Suprapubic skin (tissue), 3 donors: ENCODE measurements at regions not wholly inside any gene's neighbourhood (a gene's known extent, or its start where the extent isn't known, plus 50 kb on each side); places are given as distances from the start of the nearest gene placed in this dataset.

ENCODE experiments used
- EP300 ChIP-seq: sonication (generic); formaldehyde crosslinking; IDR thresholded peaks from one replicate; pipeline ENCODE4 v1.6.1; 2017; ENCODE audit warnings: antibody characterized with exemption
- POLR2A ChIP-seq, 2 donors: fragments of 450-650 bp; IDR thresholded peaks; one replicate each; pipeline ENCODE4 v1.6.1; 2017; ENCODE audit warnings: antibody characterized with exemption in 2 of 2, mild to moderate bottlenecking in 2 of 2, moderate library complexity in 2 of 2
- TF ChIP-seq, protein P1 (sequence below), 2 donors: fragments of 200-600 bp in 1 of 2; fragments of 450-650 bp in 1 of 2; sonication (generic) in 1 of 2; IDR thresholded peaks; one replicate each; pipeline ENCODE4 v1.5.1; 2016 to 2019; ENCODE audit warnings: antibody characterized with exemption in 2 of 2, mild to moderate bottlenecking in 1 of 2, moderate library complexity in 1 of 2

DNA sequence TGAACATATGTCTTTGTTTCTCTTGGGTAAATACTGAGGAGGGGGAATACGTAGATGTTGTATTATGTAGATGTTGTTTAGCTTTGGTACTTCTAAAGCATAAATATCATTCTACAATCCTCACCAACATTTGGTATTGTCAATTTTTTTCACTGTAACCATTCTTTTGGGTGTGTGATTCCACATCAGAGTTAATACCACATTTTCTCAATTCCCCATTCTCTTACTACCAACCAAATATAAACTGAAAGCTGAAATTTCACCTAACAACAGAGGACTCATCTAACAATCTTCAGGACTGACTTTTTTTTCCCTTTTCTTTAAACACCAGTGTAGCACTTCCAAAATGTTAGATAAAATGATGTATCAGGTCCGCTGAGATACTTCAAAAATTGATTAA, 120.7 kb upstream of the RIOK3 start:
- TF ChIP-seq EP300 (no peak), POLR2A (IDR thresholded peaks at IDR 0.05) (no peak)
- TF ChIP-seq, protein P1, sequence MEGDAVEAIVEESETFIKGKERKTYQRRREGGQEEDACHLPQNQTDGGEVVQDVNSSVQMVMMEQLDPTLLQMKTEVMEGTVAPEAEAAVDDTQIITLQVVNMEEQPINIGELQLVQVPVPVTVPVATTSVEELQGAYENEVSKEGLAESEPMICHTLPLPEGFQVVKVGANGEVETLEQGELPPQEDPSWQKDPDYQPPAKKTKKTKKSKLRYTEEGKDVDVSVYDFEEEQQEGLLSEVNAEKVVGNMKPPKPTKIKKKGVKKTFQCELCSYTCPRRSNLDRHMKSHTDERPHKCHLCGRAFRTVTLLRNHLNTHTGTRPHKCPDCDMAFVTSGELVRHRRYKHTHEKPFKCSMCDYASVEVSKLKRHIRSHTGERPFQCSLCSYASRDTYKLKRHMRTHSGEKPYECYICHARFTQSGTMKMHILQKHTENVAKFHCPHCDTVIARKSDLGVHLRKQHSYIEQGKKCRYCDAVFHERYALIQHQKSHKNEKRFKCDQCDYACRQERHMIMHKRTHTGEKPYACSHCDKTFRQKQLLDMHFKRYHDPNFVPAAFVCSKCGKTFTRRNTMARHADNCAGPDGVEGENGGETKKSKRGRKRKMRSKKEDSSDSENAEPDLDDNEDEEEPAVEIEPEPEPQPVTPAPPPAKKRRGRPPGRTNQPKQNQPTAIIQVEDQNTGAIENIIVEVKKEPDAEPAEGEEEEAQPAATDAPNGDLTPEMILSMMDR (IDR thresholded peaks at IDR 0.05), result no peak
